GM18519 (cell line): ENCODE measurements at regions not wholly inside any gene's neighbourhood (a gene's known extent, or its start where the extent isn't known, plus 50 kb on each side); places are given as distances from the start of the nearest gene placed in this dataset.

Source experiments
- ATAC-seq: cut with Tn5 transposase; IDR thresholded peaks from one replicate; pipeline ENCODE4 v1.9.1; 2021; ENCODE audit warnings: mild to moderate bottlenecking, moderate library complexity; ENCODE audit not compliant: unreplicated experiment, low FRiP score

GRCh38 chr22:48106715-48107259 lies 1344.3 kb downstream of the TBC1D22A start:
- ATAC-seq = no peak

GRCh38 chr22:48106215-48106614 lies 1343.8 kb downstream of the TBC1D22A start:
- ATAC-seq = no peak

GRCh38 chr22:48105259-48105658 lies 1342.8 kb downstream of the TBC1D22A start:
- no peak for ATAC-seq

GRCh38 chr22:48104766-48105165 lies 1342.3 kb downstream of the TBC1D22A start:
- no peak for ATAC-seq

GRCh38 chr22:48104102-48104738 lies 1341.8 kb downstream of the TBC1D22A start:
- ATAC-seq = no peak

- ATAC-seq = no peak
These were observed 1340.9 kb downstream of the TBC1D22A start for GRCh38 chr22:48103126-48103875.

- ATAC-seq = no peak
These were observed 1340.1 kb downstream of the TBC1D22A start for GRCh38 chr22:48102581-48102980.

GRCh38 chr22:48101704-48102103 lies 1339.3 kb downstream of the TBC1D22A start:
- no peak for ATAC-seq

GRCh38 chr22:48100685-48101417 lies 1338.4 kb downstream of the TBC1D22A start:
- ATAC-seq = no peak

- no peak for ATAC-seq
These were observed 1337.2 kb downstream of the TBC1D22A start for GRCh38 chr22:48099671-48100070.

- ATAC-seq = no peak
These were observed 1336.8 kb downstream of the TBC1D22A start for GRCh38 chr22:48099251-48099650.

- no peak for ATAC-seq
These were observed 1336.4 kb downstream of the TBC1D22A start for GRCh38 chr22:48098921-48099245.

- ATAC-seq = peak; percentile 65
These were observed 1335.9 kb downstream of the TBC1D22A start for GRCh38 chr22:48098243-48098920.

- no peak for ATAC-seq
These were observed 1335.3 kb downstream of the TBC1D22A start for GRCh38 chr22:48097723-48098122.

GRCh38 chr22:48096851-48097665 lies 1334.6 kb downstream of the TBC1D22A start:
- ATAC-seq = no peak

- ATAC-seq = no peak
These were observed 1334.0 kb downstream of the TBC1D22A start for GRCh38 chr22:48096411-48096810.

GRCh38 chr22:48093981-48094380 lies 1331.5 kb downstream of the TBC1D22A start:
- ATAC-seq = no peak

- ATAC-seq = no peak
These were observed 1330.4 kb downstream of the TBC1D22A start for GRCh38 chr22:48092866-48093265.

GRCh38 chr22:48091656-48092223 lies 1329.3 kb downstream of the TBC1D22A start:
- ATAC-seq = no peak
